ENCODE measurements at regions not wholly inside any gene's neighbourhood (a gene's known extent, or its start where the extent isn't known, plus 50 kb on each side); places are given as distances from the start of the nearest gene placed in this dataset.

GRCh38 chr13:97057176-97057575 lies 62.9 kb upstream of the OXGR1 start:
- H3K9me3 ChIP-seq, result peaks cover 0 to 6% of the 10 kb centered on the region in 2 donors
- no peak overlapping the region for H3K4me3 ChIP-seq
- H3K27me3 ChIP-seq, result no peaks in the 10 kb centered on the region
- no peak overlapping the region for H3K27ac ChIP-seq
- no peaks in the 10 kb centered on the region for H3K4me1 ChIP-seq
- DNase-seq (ENCODE audit: low spot score), result no peak
- H3K36me3 ChIP-seq, result no peaks in the 10 kb centered on the region
- no peak for TF ChIP-seq CTCF (IDR thresholded peaks at IDR 0.05)

- H3K27ac ChIP-seq, result no peak overlapping the region
- H3K27me3 ChIP-seq, result no peaks in the 10 kb centered on the region
- H3K36me3 ChIP-seq, result no peaks in the 10 kb centered on the region
- H3K4me1 ChIP-seq, result no peaks in the 10 kb centered on the region
- no peak for TF ChIP-seq CTCF (IDR thresholded peaks at IDR 0.05)
- peaks cover 0 to 6% of the 10 kb centered on the region in 2 donors for H3K9me3 ChIP-seq
- DNase-seq (ENCODE audit: low spot score), result no peak
- no peak overlapping the region for H3K4me3 ChIP-seq
These were observed 64.1 kb upstream of the OXGR1 start for GRCh38 chr13:97058391-97058790.

GRCh38 chr13:97058926-97059325 lies 64.7 kb upstream of the OXGR1 start:
- Histone ChIP-seq H3K27me3 (no peaks in the 10 kb centered on the region), H3K36me3 (no peaks in the 10 kb centered on the region), H3K27ac (no peak overlapping the region), H3K4me1 (no peaks in the 10 kb centered on the region), H3K9me3 (peaks cover 0 to 6% of the 10 kb centered on the region in 2 donors), H3K4me3 (no peak overlapping the region)
- no peak for TF ChIP-seq CTCF (IDR thresholded peaks at IDR 0.05)
- DNase-seq (ENCODE audit: low spot score), result no peak

GRCh38 chr13:97067017-97067895 lies 73.0 kb upstream of the OXGR1 start:
- H3K4me1 ChIP-seq, result no peaks in the 10 kb centered on the region
- no peak for TF ChIP-seq CTCF (IDR thresholded peaks at IDR 0.05)
- no peak overlapping the region for H3K27ac ChIP-seq
- no peak for DNase-seq (ENCODE audit: low spot score)
- no peaks in the 10 kb centered on the region for H3K27me3 ChIP-seq
- no peak overlapping the region for H3K4me3 ChIP-seq
- no peaks in the 10 kb centered on the region for H3K9me3 ChIP-seq
- no peaks in the 10 kb centered on the region for H3K36me3 ChIP-seq

GRCh38 chr13:97068151-97068550 lies 73.9 kb upstream of the OXGR1 start:
- no peaks in the 10 kb centered on the region for H3K9me3 ChIP-seq
- no peak overlapping the region for H3K4me3 ChIP-seq
- no peak for DNase-seq (ENCODE audit: low spot score)
- no peaks in the 10 kb centered on the region for H3K36me3 ChIP-seq
- H3K4me1 ChIP-seq, result no peaks in the 10 kb centered on the region
- TF ChIP-seq CTCF (IDR thresholded peaks at IDR 0.05), result no peak
- H3K27ac ChIP-seq, result no peak overlapping the region
- H3K27me3 ChIP-seq, result no peaks in the 10 kb centered on the region
